SK-N-SH (cell line): ENCODE measurements at regions not wholly inside any gene's neighbourhood (a gene's known extent, or its start where the extent isn't known, plus 50 kb on each side); places are given as distances from the start of the nearest gene placed in this dataset.

ENCODE experiments used
- CTCF ChIA-PET: fragments of 300-600, 350-600 bp; formaldehyde crosslinking; extraction: SDS; loops from one replicate; lab custom pipeline; 2021; lab: Yijun Ruan, JAX
- POLR2A ChIA-PET: fragments of 350-600 bp; sonication (Branson Sonifier 250); formaldehyde crosslinking; extraction: SDS; loops from one replicate; lab custom pipeline; 2020; ENCODE audit warnings: antibody characterized with exemption, inconsistent platforms; lab: Yijun Ruan, JAX
- DNase-seq: peaks from one replicate; pipeline ENCODE4 v3.0.0; 2012
- H2AFZ ChIP-seq: fragments of 200-600 bp; sonication (generic); 2 replicates; pipeline ENCODE4 v1.8.1; 2016; ENCODE audit warnings: antibody characterized with exemption, mild to moderate bottlenecking, low read depth
- H3F3A ChIP-seq: fragments of 200-600 bp; sonication (generic); replicated peaks from 2 replicates; pipeline ENCODE3; 2016; ENCODE audit warnings: antibody characterized with exemption, mild to moderate bottlenecking; ENCODE audit not compliant: insufficient read depth
- H3K27ac ChIP-seq, 2 experiments: fragments of 200-500 bp in 1 of 2; fragments of 200-600 bp in 1 of 2; sonication (Bioruptor generic) in 1 of 2; sonication (generic), shearing (Covaris generic) in 1 of 2; 2 replicates each; pipeline versions ENCODE4 v1.5.1 to v1.6.1; 2014 to 2016; ENCODE audit warnings: low read depth in 2 of 2, inconsistent platforms in 1 of 2, low read length in 1 of 2, mild to moderate bottlenecking in 1 of 2, mixed read lengths in 1 of 2
- H3K27me3 ChIP-seq: fragments of 200-600 bp; sonication (generic), shearing (Covaris generic); 2 replicates; pipeline ENCODE4 v1.6.1; 2016; ENCODE audit warnings: mixed run types; ENCODE audit not compliant: insufficient read depth
- H3K36me3 ChIP-seq, 2 experiments: fragments of 200-500 bp in 1 of 2; fragments of 200-600 bp in 1 of 2; sonication (Bioruptor generic) in 1 of 2; sonication (generic) in 1 of 2; replicated peaks in 1 of 2; 2 replicates each; pipeline versions ENCODE3 to v1.5.1; 2014 to 2016; ENCODE audit warnings: low read length in 1 of 2, mild to moderate bottlenecking in 1 of 2; ENCODE audit not compliant: insufficient read depth in 2 of 2, control insufficient read depth in 1 of 2
- H3K4me1 ChIP-seq, 2 experiments: fragments of 200-500 bp in 1 of 2; fragments of 200-600 bp in 1 of 2; sonication (Bioruptor generic) in 1 of 2; sonication (generic), shearing (Covaris generic) in 1 of 2; 2 replicates each; pipeline versions ENCODE4 v1.5.1 to v1.6.1; 2014 to 2016; ENCODE audit warnings: low read depth in 1 of 2, low read length in 1 of 2, mixed run types in 1 of 2; ENCODE audit not compliant: insufficient read depth in 2 of 2, control insufficient read depth in 1 of 2
- H3K4me2 ChIP-seq: fragments of 200-600 bp; sonication (generic), shearing (Covaris generic); 2 replicates; pipeline ENCODE4 v1.6.1; 2017; ENCODE audit warnings: mixed run types
- H3K4me3 ChIP-seq, 2 experiments: fragments of 200-500 bp in 1 of 2; fragments of 200-600 bp in 1 of 2; sonication (Bioruptor generic) in 1 of 2; sonication (generic), shearing (Covaris generic) in 1 of 2; 2 replicates each; pipeline versions ENCODE4 v1.5.1 to v1.8.1; 2014 to 2016; ENCODE audit warnings: low read depth in 2 of 2, inconsistent platforms in 1 of 2, low read length in 1 of 2, mild to moderate bottlenecking in 1 of 2, mixed read lengths in 1 of 2, moderate library complexity in 1 of 2
- H3K79me2 ChIP-seq: fragments of 200-600 bp; sonication (generic); 2 replicates; pipeline ENCODE4 v1.8.1; 2017; ENCODE audit warnings: mild to moderate bottlenecking; ENCODE audit not compliant: insufficient read depth
- H3K9ac ChIP-seq: fragments of 200-600 bp; sonication (generic); 2 replicates; pipeline ENCODE4 v1.6.1; 2017; ENCODE audit warnings: mixed run types
- H3K9me2 ChIP-seq: fragments of 200-600 bp; sonication (generic); 2 replicates; pipeline ENCODE4 v1.6.1; 2017; ENCODE audit warnings: mixed run types
- H3K9me3 ChIP-seq: fragments of 200-600 bp; sonication (generic); 2 replicates; pipeline ENCODE4 v1.6.1; 2017; ENCODE audit warnings: mixed run types, mild to moderate bottlenecking, moderate library complexity
- H4K20me1 ChIP-seq: fragments of 200-600 bp; sonication (generic); 2 replicates; pipeline ENCODE4 v1.6.1; 2017; ENCODE audit warnings: mild to moderate bottlenecking, mixed run types; ENCODE audit not compliant: insufficient read depth
- EP300 ChIP-seq, 2 experiments: IDR thresholded peaks; 2 replicates each; pipeline versions ENCODE4 v1.4.0 to v1.6.1; 2012; ENCODE audit warnings: borderline replicate concordance in 1 of 2, low read depth in 1 of 2, low read length in 1 of 2
- PBX3 ChIP-seq: IDR thresholded peaks from 2 replicates; pipeline ENCODE4; 2012
- POLR2AphosphoS5 ChIP-seq: IDR thresholded peaks from 2 replicates; pipeline ENCODE4 v1.6.1; 2012; ENCODE audit warnings: low read depth, low read length
- RFX5 ChIP-seq: IDR thresholded peaks from 2 replicates; pipeline ENCODE4 v1.6.1; 2012; ENCODE audit warnings: mild to moderate bottlenecking, improper control_type of control experiment, low read length
- TEAD4 ChIP-seq: IDR thresholded peaks from 2 replicates; pipeline ENCODE4 v1.4.0; 2012; ENCODE audit warnings: mild to moderate bottlenecking, borderline replicate concordance; ENCODE audit not compliant: insufficient read depth
- USF1 ChIP-seq: IDR thresholded peaks from 2 replicates; pipeline ENCODE4 v1.4.0; 2012; ENCODE audit warnings: low read depth, borderline replicate concordance
- whole genome bisulfite sequencing: methylation state at CpG from one replicate; pipeline ENCODE4 v1.1.6; 2017; ENCODE audit warnings: low lambda C conversion rate; 5-methylcytosine and 5-hydroxymethylcytosine counted together
- TF ChIP-seq, protein P1 (sequence below): fragments of 200-600 bp; sonication (generic); IDR thresholded peaks from 2 replicates; pipeline ENCODE4 v1.6.1; 2017; ENCODE audit warnings: antibody characterized with exemption, mild to moderate bottlenecking, moderate library complexity
- TF ChIP-seq, protein P2 (sequence below): IDR thresholded peaks from 2 replicates; pipeline ENCODE4 v1.4.0; 2012; ENCODE audit warnings: low read depth

DNA sequence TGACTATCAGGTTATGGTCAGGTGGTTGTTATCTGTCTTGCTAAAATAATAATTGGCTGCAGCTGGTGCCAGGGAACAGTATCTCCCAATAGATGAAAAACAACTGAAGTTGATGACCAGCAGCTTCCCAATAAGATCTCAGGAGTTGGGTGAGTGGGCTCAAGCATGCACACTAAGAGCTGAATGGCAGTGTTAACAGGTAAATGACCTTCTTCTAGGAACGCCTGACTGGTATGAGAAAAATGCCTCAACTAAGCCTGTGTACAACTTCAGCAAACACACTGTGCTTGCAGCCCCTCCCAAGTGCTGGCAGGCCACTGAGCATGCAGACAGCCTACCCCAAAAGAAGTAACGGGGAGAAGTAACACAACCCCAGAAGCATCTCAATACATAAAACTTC is 636.9 kb downstream of the ACTR3B start:
- no peak for DNase-seq
- Histone ChIP-seq H3K4me3 (no peak overlapping the region), H4K20me1 (no peaks in the 10 kb centered on the region), H3K9ac (no peak overlapping the region), H3K27me3 (no peaks in the 10 kb centered on the region), H3F3A (no peaks in the 10 kb centered on the region), H3K4me1 (no peaks in the 10 kb centered on the region), H3K9me3 (peaks cover 8% of the 10 kb centered on the region; the same call in 1 of the 2 replicates), H3K79me2 (no peaks in the 10 kb centered on the region), H3K4me2 (no peak overlapping the region), H3K27ac (no peak overlapping the region), H3K9me2 (no peaks in the 10 kb centered on the region), H2AFZ (no peak overlapping the region), H3K36me3 (no peaks in the 10 kb centered on the region)
- POLR2A ChIA-PET: no interaction called here
- 0% methylated on average over 2 of the region's 2 CpGs for WGBS
- CTCF ChIA-PET: no interaction called here
- TF ChIP-seq EP300 (IDR thresholded peaks at IDR 0.05; ENCODE audit: borderline replicate concordance in 1 of 2, low read depth in 1 of 2, low read length in 1 of 2): no peak
- no peak for TF ChIP-seq POLR2AphosphoS5
- TF ChIP-seq, protein P1, sequence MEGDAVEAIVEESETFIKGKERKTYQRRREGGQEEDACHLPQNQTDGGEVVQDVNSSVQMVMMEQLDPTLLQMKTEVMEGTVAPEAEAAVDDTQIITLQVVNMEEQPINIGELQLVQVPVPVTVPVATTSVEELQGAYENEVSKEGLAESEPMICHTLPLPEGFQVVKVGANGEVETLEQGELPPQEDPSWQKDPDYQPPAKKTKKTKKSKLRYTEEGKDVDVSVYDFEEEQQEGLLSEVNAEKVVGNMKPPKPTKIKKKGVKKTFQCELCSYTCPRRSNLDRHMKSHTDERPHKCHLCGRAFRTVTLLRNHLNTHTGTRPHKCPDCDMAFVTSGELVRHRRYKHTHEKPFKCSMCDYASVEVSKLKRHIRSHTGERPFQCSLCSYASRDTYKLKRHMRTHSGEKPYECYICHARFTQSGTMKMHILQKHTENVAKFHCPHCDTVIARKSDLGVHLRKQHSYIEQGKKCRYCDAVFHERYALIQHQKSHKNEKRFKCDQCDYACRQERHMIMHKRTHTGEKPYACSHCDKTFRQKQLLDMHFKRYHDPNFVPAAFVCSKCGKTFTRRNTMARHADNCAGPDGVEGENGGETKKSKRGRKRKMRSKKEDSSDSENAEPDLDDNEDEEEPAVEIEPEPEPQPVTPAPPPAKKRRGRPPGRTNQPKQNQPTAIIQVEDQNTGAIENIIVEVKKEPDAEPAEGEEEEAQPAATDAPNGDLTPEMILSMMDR: no peak
- no peak for TF ChIP-seq TEAD4
- TF ChIP-seq, all 33 proteins: peak for 0

- no peaks in the 10 kb centered on the region for H3K4me1 ChIP-seq
- H4K20me1 ChIP-seq: no peaks in the 10 kb centered on the region
- H3K4me3 ChIP-seq: no peak overlapping the region
- H3K27ac ChIP-seq: no peak overlapping the region
- H3K9me2 ChIP-seq: no peaks in the 10 kb centered on the region
- H3K79me2 ChIP-seq: no peaks in the 10 kb centered on the region
- peaks cover 8% of the 10 kb centered on the region; the same call in 1 of the 2 replicates for H3K9me3 ChIP-seq
- no peak for DNase-seq
- no peaks in the 10 kb centered on the region for H3K36me3 ChIP-seq
- no peaks in the 10 kb centered on the region for H3K27me3 ChIP-seq
- WGBS: 2% methylated on average over 3 of the region's 4 CpGs
- no peak for TF ChIP-seq RFX5
- TF ChIP-seq, protein P2, sequence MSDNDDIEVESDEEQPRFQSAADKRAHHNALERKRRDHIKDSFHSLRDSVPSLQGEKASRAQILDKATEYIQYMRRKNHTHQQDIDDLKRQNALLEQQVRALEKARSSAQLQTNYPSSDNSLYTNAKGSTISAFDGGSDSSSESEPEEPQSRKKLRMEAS: no peak
- H3K9ac ChIP-seq: no peak overlapping the region
- ChIA-PET CTCF (interaction anchor here (1.7 kb wide), 1 partner anchor 16 kb away, joined by 6 read pairs; no protein-coding TSS in a partner anchor), POLR2A (no interaction called here)
- no peak overlapping the region for H2AFZ ChIP-seq
- no peak overlapping the region for H3K4me2 ChIP-seq
- no peaks in the 10 kb centered on the region for H3F3A ChIP-seq
These were observed 637.9 kb downstream of the ACTR3B start for GRCh38 chr7:153397459-153397858.

- no peaks in the 10 kb centered on the region for H3K9me2 ChIP-seq
- H3K27me3 ChIP-seq: no peaks in the 10 kb centered on the region
- ChIA-PET POLR2A (no interaction called here), CTCF (interaction anchor here (1.7 kb wide), 1 partner anchor 17 kb away, joined by 6 read pairs; no protein-coding TSS in a partner anchor)
- peaks cover 8% of the 10 kb centered on the region; the same call in 1 of the 2 replicates for H3K9me3 ChIP-seq
- no peaks in the 10 kb centered on the region for H3K36me3 ChIP-seq
- no peaks in the 10 kb centered on the region for H3K4me1 ChIP-seq
- 1% methylated on average over 3 of the region's 3 CpGs for WGBS
- no peak overlapping the region for H2AFZ ChIP-seq
- no peak for DNase-seq
- no peak overlapping the region for H3K27ac ChIP-seq
- no peak overlapping the region for H3K9ac ChIP-seq
- TF ChIP-seq, protein P2: no peak
- TF ChIP-seq PBX3 (no peak), USF1 (no peak)
- no peaks in the 10 kb centered on the region for H3K79me2 ChIP-seq
- no peaks in the 10 kb centered on the region for H4K20me1 ChIP-seq
- no peak overlapping the region for H3K4me2 ChIP-seq
- no peaks in the 10 kb centered on the region for H3F3A ChIP-seq
- no peak overlapping the region for H3K4me3 ChIP-seq
These were observed 638.4 kb downstream of the ACTR3B start for GRCh38 chr7:153397906-153398305.
